SIG-M5 treated with dmso at 0.1 percent for 504 hours (cell line): ENCODE measurements at regions not wholly inside any gene's neighbourhood (a gene's known extent, or its start where the extent isn't known, plus 50 kb on each side); places are given as distances from the start of the nearest gene placed in this dataset.
"Not testable (repeated sequence)": the region's sequence is repeated elsewhere in the genome, so short reads cannot be mapped to it uniquely, and the experiment has no call there.

Experiments
- DNase-seq: peaks from one replicate; lab custom pipeline; 2025; ENCODE audit not compliant: unreplicated experiment; lab: John Stamatoyannopoulos, UW

DNA sequence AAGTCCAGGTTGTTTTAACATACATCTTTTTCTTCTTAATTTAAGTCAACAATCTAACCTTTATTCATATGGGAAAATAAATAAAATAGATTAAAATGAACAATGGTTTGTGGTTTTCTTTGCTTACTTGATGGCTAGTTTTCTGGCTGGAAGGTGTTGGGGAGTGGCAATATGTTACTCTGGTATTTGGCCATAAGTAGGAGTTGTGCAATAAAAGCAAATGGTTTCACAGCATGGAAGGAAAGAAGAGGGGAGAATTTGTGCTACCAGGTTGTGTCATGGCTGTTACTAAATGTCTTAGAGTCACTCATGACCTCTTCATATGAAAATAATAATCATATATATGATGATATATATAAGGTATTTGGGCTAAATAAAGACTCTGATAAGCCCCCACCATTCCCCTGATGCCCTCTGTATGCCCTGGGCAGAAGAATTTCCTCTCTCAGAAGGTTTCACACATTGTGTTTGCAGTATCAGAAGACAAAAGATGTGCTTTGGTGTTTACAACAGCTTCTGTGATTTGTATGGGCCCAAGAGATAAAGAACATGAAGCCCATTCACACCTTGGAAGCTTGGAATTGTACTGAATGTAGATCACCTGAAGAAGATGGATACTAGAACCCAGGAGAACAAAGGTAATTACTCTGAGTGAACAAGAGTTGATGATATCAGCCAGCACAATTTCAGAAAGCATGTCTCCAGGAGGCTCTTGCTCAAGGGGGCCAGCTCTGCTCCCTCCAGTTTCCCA lies 160.9 kb downstream of the ALG10B start:
- peak; percentile 11 for DNase-seq

GRCh38 chr12:38480594-38480993 lies 164.0 kb downstream of the ALG10B start:
- no peak for DNase-seq

DNA sequence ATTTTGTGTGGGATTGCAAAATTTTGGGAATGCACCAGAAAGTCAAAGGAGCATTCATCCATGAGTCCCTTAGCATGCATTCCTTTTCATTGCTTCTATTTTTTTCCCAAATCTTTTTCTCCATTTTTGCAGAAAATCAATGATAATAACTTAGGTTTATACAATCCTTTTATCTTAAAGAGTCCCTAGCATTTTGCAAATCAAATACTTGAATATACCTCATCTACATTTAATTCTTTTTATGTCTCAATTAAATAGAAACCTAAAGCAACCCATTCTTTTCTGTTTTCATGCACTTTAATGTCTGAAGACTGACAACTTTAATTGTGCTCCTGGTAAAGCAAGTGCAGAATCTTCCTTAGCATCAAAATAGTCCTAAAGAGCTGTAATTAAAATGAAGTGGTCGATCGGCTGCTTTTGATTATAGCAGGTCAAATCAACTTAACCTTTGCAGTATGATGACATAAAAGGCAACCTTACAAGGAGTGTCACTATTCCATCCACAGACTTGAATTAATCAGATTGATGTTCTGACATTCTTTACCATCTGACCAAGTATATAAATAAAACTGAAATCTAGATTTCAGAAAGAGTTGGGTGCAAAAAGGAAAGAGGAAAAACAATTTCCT lies 168.4 kb downstream of the ALG10B start:
- no peak for DNase-seq

DNA sequence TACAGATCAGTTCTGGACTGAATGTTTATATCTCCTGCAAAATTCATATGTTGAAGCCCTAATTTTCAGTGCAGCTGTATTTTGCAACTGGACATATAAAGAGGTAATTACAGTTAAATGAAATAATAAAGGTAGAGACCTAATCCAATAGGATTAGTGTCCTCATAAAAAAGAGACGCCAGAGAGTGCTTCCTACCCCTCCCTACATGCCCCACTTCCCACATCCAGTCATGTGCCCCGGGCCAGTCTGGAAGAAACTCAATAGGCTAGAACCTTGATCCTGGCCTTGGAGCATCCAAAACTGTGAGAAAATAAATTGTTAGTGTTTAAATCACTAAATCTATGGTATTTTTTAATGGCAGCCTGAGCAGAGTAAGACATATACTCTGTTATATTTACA lies 172.3 kb downstream of the ALG10B start:
- no peak for DNase-seq

DNA sequence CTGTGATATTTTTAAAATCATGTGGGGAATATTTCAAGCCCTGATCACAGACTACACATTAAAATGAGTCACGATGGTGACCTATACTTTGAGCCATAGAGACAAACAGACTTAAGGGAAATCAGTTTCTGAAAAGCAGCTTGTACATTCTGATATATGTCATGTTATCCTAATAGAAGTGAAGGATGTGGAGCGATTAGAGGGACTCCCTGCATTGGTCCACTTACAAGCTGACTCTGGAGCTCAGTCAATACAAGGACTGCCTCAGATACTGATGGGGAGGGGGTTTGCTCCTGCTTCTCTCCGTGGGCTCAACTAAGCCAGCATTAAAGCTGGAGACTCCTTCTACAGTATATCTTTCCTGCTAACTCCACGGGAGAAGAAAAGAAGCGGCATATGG lies 173.5 kb downstream of the ALG10B start:
- no peak for DNase-seq

DNA sequence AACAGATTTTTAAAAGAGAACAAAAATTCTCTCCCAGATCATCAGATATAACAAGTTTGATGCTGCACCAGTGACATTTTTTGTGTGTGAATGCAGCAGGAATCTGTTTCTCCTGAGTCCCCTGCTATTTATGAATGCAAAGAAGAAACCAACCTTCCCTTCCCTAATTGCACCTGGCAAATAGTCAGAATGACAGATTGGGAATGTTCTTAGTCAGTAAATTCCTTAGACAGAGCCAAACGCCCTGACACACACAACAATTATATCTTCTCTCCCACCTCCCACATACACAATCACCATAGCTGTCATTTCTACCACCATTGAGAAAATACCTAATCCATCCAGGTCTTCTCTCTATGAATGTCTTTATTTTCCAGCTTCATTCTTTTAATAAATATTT lies 174.4 kb downstream of the ALG10B start:
- DNase-seq = no peak

DNA sequence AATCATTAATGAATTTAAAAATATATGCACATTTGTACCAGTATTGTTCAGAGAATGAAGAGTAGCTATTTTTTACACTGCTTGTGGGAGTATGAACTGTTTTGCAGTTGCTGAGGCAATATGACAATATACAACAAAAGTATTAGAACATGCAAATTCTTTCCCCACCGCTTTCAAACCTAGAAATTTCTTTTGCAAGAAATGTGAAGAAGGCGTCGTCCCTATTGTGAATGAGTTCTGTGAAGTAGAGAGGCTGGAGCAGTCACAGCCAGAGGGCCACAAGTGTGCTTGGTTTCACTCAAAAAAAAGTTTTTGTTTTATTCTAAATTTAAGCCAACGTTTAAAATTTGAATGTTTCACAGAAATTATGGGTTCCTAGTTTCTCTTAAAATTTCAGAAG lies 184.9 kb downstream of the ALG10B start:
- DNase-seq = no peak

DNA sequence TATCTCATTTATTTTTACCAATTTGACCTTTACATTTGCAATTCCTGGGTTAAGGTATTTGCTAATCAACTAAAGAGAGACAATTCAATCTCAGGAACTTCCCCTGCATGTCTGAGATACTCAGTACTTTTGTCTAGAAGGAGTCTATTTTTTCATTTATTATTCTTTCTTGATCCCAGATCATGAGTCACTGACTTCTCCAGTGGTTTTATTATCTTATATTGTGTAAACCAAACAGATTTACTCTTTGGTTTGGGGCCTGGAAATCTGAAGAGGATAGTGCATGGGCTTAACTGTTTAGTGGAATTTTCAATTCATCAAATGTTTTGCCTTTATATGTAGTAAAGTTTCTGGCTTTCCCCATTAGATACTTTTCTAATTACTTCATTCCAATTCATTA lies 185.4 kb downstream of the ALG10B start:
- DNase-seq = no peak

GRCh38 chr12:38502415-38502814 lies 185.8 kb downstream of the ALG10B start:
- no peak for DNase-seq

- DNase-seq = no peak
Measured at GRCh38 chr12:38507839-38508238, 191.3 kb downstream of the ALG10B start.

GRCh38 chr12:38508246-38508645 lies 191.7 kb downstream of the ALG10B start:
- DNase-seq = no peak

DNA sequence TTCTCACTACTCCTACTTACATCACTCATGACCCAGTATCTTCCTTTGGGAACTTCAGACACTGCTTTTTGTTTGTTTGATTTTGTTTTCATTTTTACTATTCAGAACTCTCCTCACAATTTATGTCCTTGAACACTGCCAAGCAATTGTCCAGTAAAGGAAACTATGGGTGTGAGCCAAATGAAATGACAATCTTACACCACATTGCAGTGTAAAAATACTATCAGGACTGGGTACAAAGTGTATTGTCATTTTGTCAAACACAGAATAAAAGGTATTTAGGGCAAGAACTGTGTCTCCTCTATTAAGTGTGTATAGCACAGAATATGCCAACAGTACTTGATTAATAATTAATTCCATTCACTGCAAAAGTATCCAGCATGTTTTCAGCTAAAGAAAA lies 199.3 kb downstream of the ALG10B start:
- DNase-seq = no peak

DNA sequence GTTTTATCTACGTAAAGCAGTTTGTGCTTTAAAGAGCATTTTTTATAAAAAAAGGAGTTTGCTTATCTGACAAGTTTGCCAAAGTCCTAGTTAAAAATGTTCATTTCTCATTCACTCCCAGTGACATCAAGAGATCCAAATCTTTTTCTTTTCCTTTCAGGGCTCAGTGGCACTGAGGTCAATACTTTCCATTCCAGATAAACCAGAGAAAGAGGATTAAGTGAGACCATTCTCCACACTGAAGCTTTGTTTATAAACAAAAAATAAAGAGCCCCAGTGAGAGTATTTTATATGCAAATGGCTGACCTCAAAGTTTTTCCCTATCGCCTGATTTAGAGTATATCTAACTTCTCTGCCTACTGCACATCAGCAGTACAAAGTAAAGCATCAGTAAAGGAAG lies 199.8 kb downstream of the ALG10B start:
- DNase-seq = no peak

DNA sequence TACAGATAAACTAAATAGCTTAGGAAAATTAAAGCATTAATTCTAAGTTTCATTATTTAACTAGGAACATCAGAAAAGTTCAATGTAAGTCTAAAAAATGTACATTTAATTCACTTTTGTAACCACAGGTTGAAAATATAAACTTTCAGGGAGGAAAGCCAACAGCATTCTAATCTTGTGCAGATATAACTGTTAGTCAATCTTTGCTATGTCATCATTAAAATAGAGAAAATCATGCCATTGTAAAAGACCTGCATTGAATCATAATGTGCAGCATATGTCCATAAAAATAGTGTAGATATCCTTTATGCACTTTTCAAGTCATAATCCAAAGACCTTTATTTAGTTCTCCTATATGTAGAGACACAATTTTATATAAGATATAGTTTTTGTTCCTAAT lies 207.3 kb downstream of the ALG10B start:
- DNase-seq = no peak

GRCh38 chr12:38527631-38528030 lies 211.1 kb downstream of the ALG10B start:
- DNase-seq = no peak

DNA sequence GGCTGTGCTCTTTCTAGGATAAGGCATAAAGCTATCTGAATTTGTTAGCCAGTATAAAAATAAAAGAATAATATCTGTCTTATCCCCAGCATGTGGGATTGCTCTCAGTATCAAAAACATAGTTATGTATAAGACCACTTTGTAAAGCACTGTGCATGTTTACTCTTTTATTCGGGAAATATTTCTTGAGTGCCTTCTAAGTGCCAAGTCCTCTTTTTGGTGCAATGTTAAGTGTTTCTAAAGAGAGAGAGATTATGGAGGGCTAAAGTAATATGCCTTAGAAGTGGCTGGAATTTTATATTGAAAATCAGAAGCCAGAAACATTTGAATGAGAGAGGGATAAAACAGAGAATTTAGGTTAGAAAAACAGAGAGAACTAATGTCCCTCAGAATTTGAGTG lies 212.0 kb downstream of the ALG10B start:
- no peak for DNase-seq

GRCh38 chr12:38529281-38529680 lies 212.7 kb downstream of the ALG10B start:
- DNase-seq = not testable (repeated sequence)

DNA sequence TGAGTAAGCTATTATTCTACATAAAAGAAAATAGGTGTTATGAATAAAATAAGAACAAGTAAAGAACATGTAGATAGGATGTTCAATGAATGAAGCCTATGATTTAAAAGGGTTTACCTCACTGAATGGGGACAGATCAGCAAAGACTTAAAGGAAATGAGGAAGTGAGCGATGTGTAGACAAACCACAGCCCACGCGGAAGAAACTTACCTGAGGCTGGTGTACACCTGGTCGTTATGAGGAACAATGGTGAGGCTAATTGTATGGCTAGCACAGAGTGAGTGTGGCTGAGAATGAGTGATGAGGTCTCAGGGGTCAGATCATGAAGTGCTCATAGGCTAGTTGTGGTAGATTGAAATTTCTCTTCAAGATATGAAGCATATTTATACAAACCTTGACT lies 221.7 kb downstream of the ALG10B start:
- no peak for DNase-seq

- DNase-seq = no peak
Measured at GRCh38 chr12:38540156-38540555, 223.6 kb downstream of the ALG10B start.

GRCh38 chr12:38541849-38542248 lies 225.3 kb downstream of the ALG10B start:
- DNase-seq = no peak

GRCh38 chr12:38543151-38543550 lies 226.6 kb downstream of the ALG10B start:
- no peak for DNase-seq

- no peak for DNase-seq
Measured at GRCh38 chr12:38544330-38545066, 227.9 kb downstream of the ALG10B start.
